ENCODE measurements at regions not wholly inside any gene's neighbourhood (a gene's known extent, or its start where the extent isn't known, plus 50 kb on each side); places are given as distances from the start of the nearest gene placed in this dataset.

DNA sequence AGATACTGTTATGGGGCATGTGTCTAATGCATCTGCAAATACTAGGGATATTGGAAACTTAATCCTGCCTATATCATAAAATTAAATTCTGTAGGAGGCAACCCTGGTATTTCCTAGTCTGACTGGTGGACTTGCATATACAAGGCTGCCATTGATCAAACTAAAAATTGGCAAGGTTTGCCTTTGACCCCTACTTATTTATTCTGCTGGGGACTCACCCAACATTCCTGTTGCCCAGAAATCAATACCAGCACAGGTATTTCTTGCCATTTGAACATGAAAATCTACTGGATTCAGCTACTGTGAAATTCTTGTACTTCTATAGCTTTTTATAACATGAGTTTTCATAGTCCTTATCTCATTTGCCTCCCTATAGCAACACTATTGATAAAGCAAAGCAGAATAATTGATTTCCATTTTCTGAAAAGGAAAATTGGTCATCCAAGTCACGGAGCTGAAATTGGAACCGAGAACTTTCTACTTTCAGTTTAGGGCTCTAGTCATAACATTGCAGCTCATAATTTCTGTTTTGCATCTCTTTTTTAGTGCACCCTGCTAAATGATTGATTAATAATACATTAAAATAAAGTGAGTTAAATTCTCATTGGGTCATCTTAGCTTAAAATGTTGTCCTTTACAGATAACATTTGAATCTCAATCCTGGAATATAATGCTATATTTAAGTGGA, 365.2 kb downstream of the MFSD1 start:
- Histone ChIP-seq H3K27ac (no peak overlapping the region), H3K4me1 (no peaks in the 10 kb centered on the region), H3K9me3 (no peaks in the 10 kb centered on the region), H3K27me3 (replicated peaks in 1 of 7) (no peaks in the 10 kb centered on the region), H3K36me3 (no peaks in the 10 kb centered on the region), H3K4me3 (no peak overlapping the region)
- no peak for DNase-seq
- WGBS, 5 donors: 82 to 86% (median 86%) methylated on average over 2 of the region's 2 CpGs
- TF ChIP-seq CTCF (IDR thresholded peaks at IDR 0.05 in 8 of 11, conservative IDR thresholded peaks at IDR 0.05 in 3 of 11): no peak
- no peak for TF ChIP-seq POLR2A (IDR thresholded peaks at IDR 0.05)
- TF ChIP-seq POLR2AphosphoS5 (IDR thresholded peaks at IDR 0.05): no peak
- intact Hi-C loops (cut with DNase I; ENCODE audit: low total_unique reads): no loop called here

DNA sequence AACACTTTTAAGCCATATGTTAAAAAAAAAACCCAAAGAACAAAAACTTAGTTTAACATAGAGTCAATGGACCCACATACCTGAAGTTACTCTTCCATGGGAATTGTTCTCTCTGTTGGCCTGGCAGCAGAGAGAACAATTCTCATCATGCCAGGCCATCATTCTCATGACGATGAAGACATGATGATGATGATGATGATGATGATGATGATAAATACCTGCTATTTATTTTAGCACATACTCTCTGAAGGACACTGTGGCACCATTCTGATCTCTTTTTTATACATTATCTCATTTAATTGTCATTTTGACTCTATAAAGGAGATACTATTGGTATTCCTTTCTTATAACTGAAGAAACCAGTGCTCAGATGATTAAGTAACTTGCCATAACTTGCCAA, 366.9 kb downstream of the MFSD1 start:
- TF ChIP-seq CTCF (IDR thresholded peaks at IDR 0.05 in 8 of 11, conservative IDR thresholded peaks at IDR 0.05 in 3 of 11) (no peak), POLR2AphosphoS5 (IDR thresholded peaks at IDR 0.05) (no peak), POLR2A (IDR thresholded peaks at IDR 0.05) (no peak)
- Histone ChIP-seq H3K4me3 (no peak overlapping the region), H3K9me3 (no peaks in the 10 kb centered on the region), H3K27me3 (replicated peaks in 1 of 7) (no peaks in the 10 kb centered on the region), H3K4me1 (no peaks in the 10 kb centered on the region), H3K27ac (no peak overlapping the region), H3K36me3 (no peaks in the 10 kb centered on the region)
- intact Hi-C loops (cut with DNase I; ENCODE audit: low total_unique reads): no loop called here
- 81 to 88% (median 83%) methylated on average over 1 of the region's 1 CpG for WGBS, 5 donors
- no peak for DNase-seq

- no peak for DNase-seq
- no peak overlapping the region for H3K27ac ChIP-seq
- no peaks in the 10 kb centered on the region for H3K27me3 ChIP-seq (replicated peaks in 1 of 7)
- H3K36me3 ChIP-seq: no peaks in the 10 kb centered on the region
- intact Hi-C loops (cut with DNase I; ENCODE audit: low total_unique reads): no loop called here
- no peak for TF ChIP-seq CTCF (IDR thresholded peaks at IDR 0.05 in 8 of 11, conservative IDR thresholded peaks at IDR 0.05 in 3 of 11)
- no peak for TF ChIP-seq POLR2A (IDR thresholded peaks at IDR 0.05)
- TF ChIP-seq POLR2AphosphoS5 (IDR thresholded peaks at IDR 0.05): no peak
- H3K4me3 ChIP-seq: no peak overlapping the region
- no peaks in the 10 kb centered on the region for H3K9me3 ChIP-seq
- H3K4me1 ChIP-seq: no peaks in the 10 kb centered on the region
Observed at GRCh38 chr3:159169828-159170227, 368.0 kb downstream of the MFSD1 start.

DNA sequence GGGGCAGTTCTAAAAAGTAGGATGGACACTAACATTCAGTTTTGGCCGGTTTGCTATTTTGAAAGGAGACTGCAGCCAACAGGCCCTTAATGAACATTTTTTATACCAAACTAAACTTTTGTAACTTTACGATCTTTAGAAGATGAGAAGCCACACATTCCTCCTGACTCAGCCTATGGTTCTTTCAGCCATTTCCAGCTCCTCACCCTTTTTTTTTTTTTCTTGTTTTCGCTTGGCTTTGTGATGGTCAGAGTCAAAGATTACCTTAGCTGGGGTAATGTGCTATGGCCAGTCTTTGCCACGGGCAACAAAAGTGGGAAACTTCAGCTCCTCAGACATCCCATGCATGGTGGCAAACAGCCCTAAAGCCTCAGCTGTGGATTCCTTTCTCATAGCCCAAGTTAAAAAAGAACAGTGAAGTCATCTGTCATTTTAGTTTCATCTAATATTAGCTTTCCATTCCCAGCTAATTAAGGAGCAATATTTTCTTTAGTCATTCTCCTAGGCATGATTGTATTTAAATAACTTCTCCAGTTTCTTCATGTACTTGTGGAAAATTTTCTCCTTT, 368.7 kb downstream of the MFSD1 start:
- TF ChIP-seq POLR2A (IDR thresholded peaks at IDR 0.05) (no peak), CTCF (IDR thresholded peaks at IDR 0.05 in 8 of 11, conservative IDR thresholded peaks at IDR 0.05 in 3 of 11) (no peak), POLR2AphosphoS5 (IDR thresholded peaks at IDR 0.05) (no peak)
- Histone ChIP-seq H3K9me3 (no peaks in the 10 kb centered on the region), H3K36me3 (no peaks in the 10 kb centered on the region), H3K27me3 (replicated peaks in 1 of 7) (no peaks in the 10 kb centered on the region), H3K27ac (no peak overlapping the region), H3K4me3 (no peak overlapping the region), H3K4me1 (no peaks in the 10 kb centered on the region)
- WGBS, 5 donors: 77 to 87% (median 83%) methylated on average over 4 of the region's 4 CpGs
- intact Hi-C loops (cut with DNase I; ENCODE audit: low total_unique reads): no loop called here
- DNase-seq: no peak

Data from spleen (tissue), 11 donors.